ENCODE measurements at regions not wholly inside any gene's neighbourhood (a gene's known extent, or its start where the extent isn't known, plus 50 kb on each side); places are given as distances from the start of the nearest gene placed in this dataset.
A peak's percentile ranks its signal among the peaks of the same experiment; 100 is the strongest.

- no peak for DNase-seq
Observed at GRCh38 chr5:82800826-82801225, 276.4 kb downstream of the TMEM167A start.

GRCh38 chr5:82799361-82800077 lies 277.7 kb downstream of the TMEM167A start:
- DNase-seq: no peak

GRCh38 chr5:82798676-82799075 lies 278.5 kb downstream of the TMEM167A start:
- DNase-seq: no peak

GRCh38 chr5:82796643-82797416 lies 280.4 kb downstream of the TMEM167A start:
- no peak for DNase-seq

GRCh38 chr5:82794876-82795275 lies 282.3 kb downstream of the TMEM167A start:
- DNase-seq: no peak

GRCh38 chr5:82793808-82794419 lies 283.3 kb downstream of the TMEM167A start:
- peak; percentile 46 for DNase-seq

- no peak for DNase-seq
Observed at GRCh38 chr5:82792096-82792495, 285.1 kb downstream of the TMEM167A start.

GRCh38 chr5:82789095-82789494 lies 288.1 kb downstream of the TMEM167A start:
- no peak for DNase-seq

- DNase-seq: no peak
Observed at GRCh38 chr5:82786748-82787147, 290.4 kb downstream of the TMEM167A start.

GRCh38 chr5:82785882-82786509 lies 291.2 kb downstream of the TMEM167A start:
- DNase-seq: no peak

GRCh38 chr5:82785456-82785855 lies 291.7 kb downstream of the TMEM167A start:
- no peak for DNase-seq

- no peak for DNase-seq
Observed at GRCh38 chr5:82784521-82784920, 292.7 kb downstream of the TMEM167A start.

- DNase-seq: no peak
Observed at GRCh38 chr5:82777106-82777505, 300.1 kb downstream of the TMEM167A start.

GRCh38 chr5:82772281-82772680 lies 304.9 kb downstream of the TMEM167A start:
- DNase-seq: no peak

- DNase-seq: no peak
Observed at GRCh38 chr5:82766206-82766605, 311.0 kb downstream of the TMEM167A start.

- no peak for DNase-seq
Observed at GRCh38 chr5:82765765-82766164, 311.4 kb downstream of the TMEM167A start.

GRCh38 chr5:82760856-82761255 lies 316.3 kb downstream of the TMEM167A start:
- no peak for DNase-seq

- no peak for DNase-seq
Observed at GRCh38 chr5:82758881-82759280, 318.3 kb downstream of the TMEM167A start.

GRCh38 chr5:82754759-82755158 lies 322.4 kb downstream of the TMEM167A start:
- no peak for DNase-seq

- DNase-seq: no peak
Observed at GRCh38 chr5:82754036-82754746, 323.0 kb downstream of the TMEM167A start.

GRCh38 chr5:82753374-82753773 lies 323.8 kb downstream of the TMEM167A start:
- no peak for DNase-seq

GRCh38 chr5:82749461-82749820 lies 327.8 kb downstream of the TMEM167A start:
- DNase-seq: no peak

Measured in CD4-positive, alpha-beta T cell treated with Interleukin-17A for 1 hour (primary cell).